ENCODE measurements at regions not wholly inside any gene's neighbourhood (a gene's known extent, or its start where the extent isn't known, plus 50 kb on each side); places are given as distances from the start of the nearest gene placed in this dataset.

- no peak for ATAC-seq
- no peaks in the 10 kb centered on the region for H3K4me1 ChIP-seq (ENCODE audit: control insufficient read depth, insufficient read depth, low read length)
- ChIA-PET POLR2A (no interaction called here), CTCF (interaction anchor here (1.1 kb wide), 1 partner anchor 8 kb away, joined by 3 read pairs; no protein-coding TSS in a partner anchor)
- no peak for TF ChIP-seq TCF7L2 (IDR thresholded peaks at IDR 0.05; ENCODE audit: low read depth, low read length)
- no peak for TF ChIP-seq CTCF (IDR thresholded peaks at IDR 0.05)
- no peak for TF ChIP-seq SIN3A (IDR thresholded peaks at IDR 0.05; ENCODE audit: borderline replicate concordance, insufficient read depth, low read depth, low read length)
- TF ChIP-seq, protein P1, sequence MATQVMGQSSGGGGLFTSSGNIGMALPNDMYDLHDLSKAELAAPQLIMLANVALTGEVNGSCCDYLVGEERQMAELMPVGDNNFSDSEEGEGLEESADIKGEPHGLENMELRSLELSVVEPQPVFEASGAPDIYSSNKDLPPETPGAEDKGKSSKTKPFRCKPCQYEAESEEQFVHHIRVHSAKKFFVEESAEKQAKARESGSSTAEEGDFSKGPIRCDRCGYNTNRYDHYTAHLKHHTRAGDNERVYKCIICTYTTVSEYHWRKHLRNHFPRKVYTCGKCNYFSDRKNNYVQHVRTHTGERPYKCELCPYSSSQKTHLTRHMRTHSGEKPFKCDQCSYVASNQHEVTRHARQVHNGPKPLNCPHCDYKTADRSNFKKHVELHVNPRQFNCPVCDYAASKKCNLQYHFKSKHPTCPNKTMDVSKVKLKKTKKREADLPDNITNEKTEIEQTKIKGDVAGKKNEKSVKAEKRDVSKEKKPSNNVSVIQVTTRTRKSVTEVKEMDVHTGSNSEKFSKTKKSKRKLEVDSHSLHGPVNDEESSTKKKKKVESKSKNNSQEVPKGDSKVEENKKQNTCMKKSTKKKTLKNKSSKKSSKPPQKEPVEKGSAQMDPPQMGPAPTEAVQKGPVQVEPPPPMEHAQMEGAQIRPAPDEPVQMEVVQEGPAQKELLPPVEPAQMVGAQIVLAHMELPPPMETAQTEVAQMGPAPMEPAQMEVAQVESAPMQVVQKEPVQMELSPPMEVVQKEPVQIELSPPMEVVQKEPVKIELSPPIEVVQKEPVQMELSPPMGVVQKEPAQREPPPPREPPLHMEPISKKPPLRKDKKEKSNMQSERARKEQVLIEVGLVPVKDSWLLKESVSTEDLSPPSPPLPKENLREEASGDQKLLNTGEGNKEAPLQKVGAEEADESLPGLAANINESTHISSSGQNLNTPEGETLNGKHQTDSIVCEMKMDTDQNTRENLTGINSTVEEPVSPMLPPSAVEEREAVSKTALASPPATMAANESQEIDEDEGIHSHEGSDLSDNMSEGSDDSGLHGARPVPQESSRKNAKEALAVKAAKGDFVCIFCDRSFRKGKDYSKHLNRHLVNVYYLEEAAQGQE (IDR thresholded peaks at IDR 0.05; ENCODE audit: insufficient read depth in 1 of 2, low read depth in 2 of 2, low read length in 1 of 2): no peak
- TF ChIP-seq POLR2AphosphoS5 (IDR thresholded peaks at IDR 0.05; ENCODE audit: low read depth, low read length): no peak
- intact Hi-C loops (cut with micrococcal nuclease; ENCODE audit: unreplicated experiment): no loop called here
- no peaks in the 10 kb centered on the region for H3K9me3 ChIP-seq (ENCODE audit: control insufficient read depth, insufficient read depth, low read depth, low read length)
- no TSS peak for BruUV-seq (replicated peaks)
- in situ Hi-C loops (cut with HindIII; ENCODE audit: low pct_unique_long_range_greater_than_20kb, low sequenced_read_pairs): no loop called here
- DNase-seq (ENCODE audit: low read depth, low spot score): no peak
- no peaks in the 10 kb centered on the region for H3K36me3 ChIP-seq (ENCODE audit: control insufficient read depth, insufficient read depth, low read length)
- peaks cover 4% of the 10 kb centered on the region; the same call in 1 of the 2 replicates for H3K27me3 ChIP-seq (ENCODE audit: control insufficient read depth, insufficient read depth, low read length)
- H3K4me3 ChIP-seq (ENCODE audit: low read depth in 2 of 2, low read length in 2 of 2): no peak overlapping the region
- no peak overlapping the region for H3K27ac ChIP-seq (ENCODE audit: low read length)
Measured at GRCh38 chr11:134558258-134558835, 146.3 kb upstream of the B3GAT1 start.

GRCh38 chr11:134557571-134558257 lies 145.7 kb upstream of the B3GAT1 start:
- POLR2A ChIA-PET: no interaction called here
- Histone ChIP-seq H3K9me3 (ENCODE audit: control insufficient read depth, insufficient read depth, low read depth, low read length) (no peaks in the 10 kb centered on the region), H3K27me3 (ENCODE audit: control insufficient read depth, insufficient read depth, low read length) (peaks cover 4% of the 10 kb centered on the region; the same call in 1 of the 2 replicates), H3K27ac (ENCODE audit: low read length) (no peak overlapping the region), H3K4me1 (ENCODE audit: control insufficient read depth, insufficient read depth, low read length) (no peaks in the 10 kb centered on the region), H3K4me3 (ENCODE audit: low read depth in 2 of 2, low read length in 2 of 2) (no peak overlapping the region), H3K36me3 (ENCODE audit: control insufficient read depth, insufficient read depth, low read length) (no peaks in the 10 kb centered on the region)
- DNase-seq (ENCODE audit: low read depth, low spot score) (no peak), ATAC-seq (no peak)
- TF ChIP-seq TCF7L2 (IDR thresholded peaks at IDR 0.05; ENCODE audit: low read depth, low read length) (no peak), POLR2AphosphoS5 (IDR thresholded peaks at IDR 0.05; ENCODE audit: low read depth, low read length) (no peak), SIN3A (IDR thresholded peaks at IDR 0.05; ENCODE audit: borderline replicate concordance, insufficient read depth, low read depth, low read length) (no peak), CTCF (IDR thresholded peaks at IDR 0.05) (no peak)
- TF ChIP-seq, protein P1 (IDR thresholded peaks at IDR 0.05; ENCODE audit: insufficient read depth in 1 of 2, low read depth in 2 of 2, low read length in 1 of 2): no peak
- CTCF ChIA-PET: interaction anchor here (1.1 kb wide), 1 partner anchor 9 kb away, joined by 3 read pairs; no protein-coding TSS in a partner anchor
- in situ Hi-C loops (cut with HindIII; ENCODE audit: low pct_unique_long_range_greater_than_20kb, low sequenced_read_pairs): no loop called here
- intact Hi-C loops (cut with micrococcal nuclease; ENCODE audit: unreplicated experiment): no loop called here
- BruUV-seq (replicated peaks): no TSS peak

Data from Panc1 (cell line).